HG03060 (cell line): ENCODE measurements at regions not wholly inside any gene's neighbourhood (a gene's known extent, or its start where the extent isn't known, plus 50 kb on each side); places are given as distances from the start of the nearest gene placed in this dataset.
"Not testable (repeated sequence)": the region's sequence is repeated elsewhere in the genome, so short reads cannot be mapped to it uniquely, and the experiment has no call there.

Source experiments
- ATAC-seq: cut with Tn5 transposase; IDR thresholded peaks from one replicate; pipeline ENCODE4 v1.9.1; 2021; ENCODE audit warnings: low read depth, moderate number of reproducible peaks; ENCODE audit not compliant: unreplicated experiment

DNA sequence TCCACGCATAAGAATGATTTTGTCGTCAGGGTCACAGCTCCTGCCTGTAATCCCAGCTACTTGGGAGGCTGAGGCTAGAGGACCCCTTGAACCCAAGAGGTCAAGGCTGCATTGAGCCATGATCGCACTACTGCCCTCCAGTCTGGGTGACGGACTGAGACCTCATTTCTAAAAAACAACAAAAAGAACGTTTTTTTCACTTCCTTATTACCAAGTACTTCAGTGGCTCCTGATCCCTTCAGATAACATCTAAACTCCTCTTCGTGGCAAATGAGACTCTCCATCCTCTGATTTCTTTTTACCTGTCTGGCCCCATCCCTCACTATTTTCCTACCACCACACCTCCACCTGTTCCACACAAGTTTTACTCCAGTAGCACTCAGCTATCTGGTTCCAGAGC is 105.4 kb upstream of the TLK1 start:
- no peak for ATAC-seq

DNA sequence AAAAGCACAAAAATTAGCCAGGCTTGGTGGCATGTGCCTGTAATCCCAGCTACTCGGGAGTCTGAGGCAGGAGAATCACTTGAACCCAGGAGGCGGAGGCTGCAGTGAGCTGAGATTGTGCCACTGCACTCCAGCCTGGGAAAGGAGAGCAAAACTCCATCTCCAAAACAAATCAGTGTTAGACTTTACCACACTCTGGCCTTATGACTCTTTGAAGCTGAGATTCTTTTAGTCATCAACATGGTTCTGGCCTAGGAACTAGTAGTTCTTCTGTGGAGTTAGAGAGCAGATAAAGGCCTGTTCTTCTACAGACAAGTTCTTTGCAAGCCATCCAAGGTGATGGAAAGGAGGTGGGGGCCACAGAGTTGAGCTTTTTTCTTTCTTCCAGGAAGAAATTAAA is 100.8 kb upstream of the TLK1 start:
- not testable (repeated sequence) for ATAC-seq

DNA sequence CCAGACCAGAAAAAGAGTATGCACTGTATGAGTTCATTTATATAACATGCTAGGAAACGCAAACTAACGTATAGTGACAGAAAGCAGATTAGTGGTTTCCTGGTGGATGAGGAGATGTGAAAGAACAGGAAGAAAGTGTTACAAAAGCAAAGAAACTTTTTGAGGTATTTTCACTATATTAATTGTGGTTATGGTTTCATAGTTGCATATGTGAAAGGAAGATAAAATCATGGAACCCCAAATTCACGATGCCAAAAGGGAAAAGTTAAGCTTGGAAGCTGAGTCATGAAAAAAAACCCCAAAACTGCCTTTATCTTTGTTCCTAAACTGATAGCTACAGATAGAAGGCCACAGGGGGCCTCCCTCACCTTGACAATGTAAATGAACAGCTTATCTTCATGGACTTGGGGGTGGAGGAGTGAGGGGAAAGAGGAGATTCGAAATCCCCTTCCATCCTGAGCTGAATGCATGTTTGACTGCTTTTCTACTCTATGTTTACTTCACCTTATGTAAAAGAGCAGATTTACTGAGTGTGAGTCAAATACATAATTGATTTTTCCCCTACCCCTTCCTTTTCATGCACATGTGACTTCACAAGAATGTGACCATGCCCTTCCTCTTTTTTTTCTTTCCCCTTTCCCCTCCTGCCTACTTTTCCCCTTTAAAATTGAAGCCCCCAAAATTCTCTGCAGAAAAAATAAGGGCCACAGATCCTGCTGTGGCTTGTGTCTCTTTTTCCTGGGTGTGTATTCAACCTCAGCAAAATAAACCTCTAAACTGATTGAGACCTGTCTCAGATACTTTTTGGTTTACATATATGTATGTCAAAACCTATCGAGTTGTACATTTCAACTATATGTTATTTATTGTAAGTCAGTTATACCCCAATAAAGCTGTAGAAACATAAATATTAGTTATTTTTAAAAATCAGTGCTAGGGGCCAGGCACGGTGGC is 100.1 kb upstream of the TLK1 start:
- ATAC-seq, result no peak

GRCh38 chr2:171254666-171255065 is 94.0 kb upstream of the TLK1 start:
- no peak for ATAC-seq

- ATAC-seq, result no peak
Measured at GRCh38 chr2:171253900-171254650, 93.4 kb upstream of the TLK1 start.

- no peak for ATAC-seq
Measured at GRCh38 chr2:171253279-171253678, 92.6 kb upstream of the TLK1 start.

GRCh38 chr2:171249689-171250088 is 89.0 kb upstream of the TLK1 start:
- ATAC-seq, result no peak

DNA sequence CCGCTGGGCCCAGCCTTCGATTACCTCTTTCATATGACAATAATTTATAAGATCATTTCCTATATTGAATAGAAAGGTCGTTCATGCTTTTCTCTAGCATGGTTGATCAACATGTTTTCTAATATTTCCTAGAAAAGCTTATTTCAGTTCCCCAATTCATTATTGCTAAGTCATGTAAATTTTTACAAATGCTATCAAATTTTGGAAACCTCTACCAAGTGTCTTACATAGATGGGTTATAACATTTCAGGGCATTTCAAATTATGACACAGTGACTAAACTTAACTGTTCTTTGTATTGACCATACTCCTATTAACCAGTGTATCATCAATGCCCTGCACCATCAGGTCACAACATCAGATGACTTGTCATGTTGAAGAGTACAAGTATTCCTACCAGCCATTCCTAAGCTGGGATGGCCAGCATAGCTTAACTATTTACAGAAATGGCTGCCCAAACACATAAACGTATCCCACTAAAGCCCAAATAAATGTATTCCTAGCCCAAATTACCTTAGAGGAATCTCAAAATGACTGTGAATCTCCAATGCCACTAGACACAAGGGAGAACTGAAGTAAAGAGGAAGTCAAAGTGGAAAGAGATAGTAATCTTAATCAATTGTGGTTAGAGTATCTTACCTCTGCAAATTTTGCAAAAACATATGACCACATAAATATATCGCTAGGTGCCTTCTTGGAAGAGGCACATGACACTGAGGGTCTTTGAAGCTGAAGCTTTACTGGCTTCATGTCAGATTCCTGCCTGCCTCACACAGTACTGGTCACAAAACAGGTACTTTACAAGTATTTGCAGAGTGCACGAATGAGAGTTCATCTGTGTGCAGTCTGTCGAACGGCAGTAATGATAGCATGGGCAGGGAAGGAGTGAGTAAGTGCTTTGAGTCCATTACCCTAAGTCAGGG is 87.3 kb upstream of the TLK1 start:
- ATAC-seq, result peak; percentile 60

- no peak for ATAC-seq
Measured at GRCh38 chr2:171244970-171245782, 84.5 kb upstream of the TLK1 start.

- no peak for ATAC-seq
Measured at GRCh38 chr2:171244466-171244969, 83.8 kb upstream of the TLK1 start.

GRCh38 chr2:171241771-171242170 is 81.1 kb upstream of the TLK1 start:
- ATAC-seq, result no peak

DNA sequence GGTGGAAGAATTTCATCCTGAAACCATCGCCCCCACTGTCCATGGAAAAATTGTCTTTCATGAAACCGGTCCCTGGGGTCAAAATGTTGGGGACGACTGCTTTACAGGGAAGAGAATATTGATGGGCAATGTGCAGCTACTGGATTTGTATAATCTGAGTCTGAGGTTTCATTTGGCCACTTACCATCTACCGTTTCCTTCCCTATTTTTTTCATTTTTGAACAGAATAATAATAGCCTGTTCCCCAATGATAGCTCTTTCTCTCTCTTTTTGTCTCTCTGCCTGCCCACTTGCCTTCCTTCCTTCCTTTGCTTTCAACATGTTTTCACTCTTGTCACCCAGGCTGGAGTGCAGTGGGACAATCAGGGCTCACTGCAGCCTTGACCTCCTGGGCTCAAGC is 78.3 kb upstream of the TLK1 start:
- no peak for ATAC-seq

- ATAC-seq, result no peak
Measured at GRCh38 chr2:171237751-171238505, 77.2 kb upstream of the TLK1 start.

DNA sequence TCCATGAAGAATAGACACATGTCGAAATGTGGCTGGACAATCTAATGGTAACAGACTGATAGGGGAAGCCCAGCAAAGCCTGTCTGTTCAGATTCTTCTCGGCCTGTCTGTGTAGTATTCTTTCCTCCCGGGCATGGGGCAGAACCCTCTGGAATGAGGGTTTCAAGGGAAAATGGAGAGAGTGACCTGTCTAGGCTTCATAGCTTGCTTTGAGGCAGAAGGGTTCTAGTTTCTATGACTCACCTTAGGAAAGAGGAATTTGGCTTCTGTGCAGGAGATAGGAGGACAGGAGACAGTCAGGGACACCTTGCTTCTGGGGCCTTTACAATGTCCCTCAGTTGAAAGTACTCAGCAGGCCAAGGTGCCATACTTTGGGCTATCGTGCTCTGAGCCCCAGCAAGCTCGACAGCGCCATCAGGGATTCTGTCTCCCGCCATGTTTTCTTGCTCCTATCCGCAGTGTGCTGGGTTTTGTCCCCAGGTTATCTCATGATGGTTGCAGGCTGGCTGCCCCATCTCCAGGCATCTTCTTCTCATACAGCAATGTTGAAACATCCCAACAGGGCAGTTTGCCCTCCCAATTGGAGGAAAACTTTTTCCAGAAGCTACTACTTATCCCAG is 74.7 kb upstream of the TLK1 start:
- no peak for ATAC-seq

GRCh38 chr2:171230176-171230575 is 69.5 kb upstream of the TLK1 start:
- ATAC-seq, result no peak

GRCh38 chr2:171228826-171229225 is 68.1 kb upstream of the TLK1 start:
- no peak for ATAC-seq

DNA sequence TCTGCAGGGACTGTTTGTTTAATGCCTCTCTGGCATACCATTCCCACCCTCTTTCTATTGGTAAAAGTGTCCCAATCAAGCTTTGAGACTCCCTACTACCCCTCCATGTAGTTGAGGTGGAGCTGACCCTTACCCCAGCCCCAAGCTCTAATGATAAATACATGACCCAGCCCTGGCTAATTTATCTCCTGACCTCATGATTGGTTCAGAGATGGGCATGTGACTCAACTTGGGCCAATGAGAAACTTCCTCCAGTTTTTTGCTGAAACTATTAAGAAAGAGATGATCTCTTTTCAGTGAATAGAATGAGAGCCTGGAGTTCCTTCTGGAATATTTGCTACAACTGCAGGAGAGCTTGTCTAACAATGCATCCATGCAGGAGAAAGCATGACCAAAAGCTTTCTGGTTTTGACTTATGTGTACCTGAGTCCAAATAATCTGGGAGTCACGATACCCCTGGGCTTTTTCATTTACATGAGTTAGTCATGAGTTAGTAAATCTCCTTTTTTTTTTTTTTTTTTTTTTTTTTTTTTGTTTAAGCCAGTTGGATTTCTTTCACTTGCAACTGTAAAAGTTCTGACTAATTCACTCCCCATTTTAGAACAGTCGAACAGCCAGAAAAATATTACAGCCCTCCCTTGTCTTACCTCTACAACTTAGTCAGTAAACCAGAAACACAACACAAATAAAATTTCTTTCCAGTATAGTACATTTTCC is 66.5 kb upstream of the TLK1 start:
- no peak for ATAC-seq

DNA sequence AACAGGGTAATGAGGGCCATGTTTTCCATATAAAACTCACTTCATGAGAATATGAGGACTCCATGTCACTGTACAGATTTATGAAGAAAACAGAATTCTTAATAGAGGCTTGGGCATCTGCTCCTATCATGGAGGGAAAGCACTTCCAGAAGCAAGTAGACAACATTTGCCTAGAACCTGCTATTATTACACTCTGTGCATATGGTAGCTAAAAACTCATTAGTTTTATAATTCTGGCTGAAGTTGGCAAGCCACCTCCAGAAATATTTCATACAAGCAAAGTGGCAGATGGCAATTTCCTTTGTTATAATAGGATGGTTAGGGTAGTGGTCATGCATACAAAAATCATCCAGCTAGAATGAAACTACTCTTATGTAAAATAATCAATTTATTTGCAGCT is 65.8 kb upstream of the TLK1 start:
- ATAC-seq, result no peak
